ENCODE measurements at regions not wholly inside any gene's neighbourhood (a gene's known extent, or its start where the extent isn't known, plus 50 kb on each side); places are given as distances from the start of the nearest gene placed in this dataset.

DNA sequence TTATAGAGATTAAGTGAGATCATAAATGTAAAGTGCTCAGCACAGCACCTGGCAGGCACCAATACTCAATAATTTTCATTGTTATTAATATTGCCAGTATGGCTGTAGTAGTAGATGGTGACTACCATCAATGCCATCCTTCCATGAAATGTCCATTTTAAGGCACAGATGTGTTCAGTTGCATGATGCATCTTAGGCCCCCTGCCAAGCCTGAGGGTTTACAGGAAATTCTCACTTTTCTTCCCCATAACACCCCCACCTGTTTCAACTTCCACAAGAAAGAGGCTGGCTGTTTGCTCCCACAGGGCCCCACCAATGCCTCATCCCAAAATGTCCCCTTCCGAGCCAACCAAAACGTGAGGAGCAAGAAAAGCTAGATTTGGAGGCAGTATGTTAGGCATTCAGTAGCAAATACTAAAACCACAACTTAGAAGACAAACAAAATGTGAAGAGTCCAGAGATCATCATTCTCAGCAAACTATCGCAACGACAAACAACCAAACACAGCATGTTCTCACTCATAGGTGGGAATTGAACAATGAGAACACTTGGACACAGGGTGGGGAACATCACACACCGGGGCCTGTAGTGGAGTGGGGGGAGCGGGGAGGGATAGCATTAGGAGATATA, 110.6 kb upstream of the NHSL1 start:
- no peak overlapping the region for H3K27ac ChIP-seq (ENCODE audit: low read depth in 1 of 2, low read length in 2 of 2)
- TF ChIP-seq, protein P1, sequence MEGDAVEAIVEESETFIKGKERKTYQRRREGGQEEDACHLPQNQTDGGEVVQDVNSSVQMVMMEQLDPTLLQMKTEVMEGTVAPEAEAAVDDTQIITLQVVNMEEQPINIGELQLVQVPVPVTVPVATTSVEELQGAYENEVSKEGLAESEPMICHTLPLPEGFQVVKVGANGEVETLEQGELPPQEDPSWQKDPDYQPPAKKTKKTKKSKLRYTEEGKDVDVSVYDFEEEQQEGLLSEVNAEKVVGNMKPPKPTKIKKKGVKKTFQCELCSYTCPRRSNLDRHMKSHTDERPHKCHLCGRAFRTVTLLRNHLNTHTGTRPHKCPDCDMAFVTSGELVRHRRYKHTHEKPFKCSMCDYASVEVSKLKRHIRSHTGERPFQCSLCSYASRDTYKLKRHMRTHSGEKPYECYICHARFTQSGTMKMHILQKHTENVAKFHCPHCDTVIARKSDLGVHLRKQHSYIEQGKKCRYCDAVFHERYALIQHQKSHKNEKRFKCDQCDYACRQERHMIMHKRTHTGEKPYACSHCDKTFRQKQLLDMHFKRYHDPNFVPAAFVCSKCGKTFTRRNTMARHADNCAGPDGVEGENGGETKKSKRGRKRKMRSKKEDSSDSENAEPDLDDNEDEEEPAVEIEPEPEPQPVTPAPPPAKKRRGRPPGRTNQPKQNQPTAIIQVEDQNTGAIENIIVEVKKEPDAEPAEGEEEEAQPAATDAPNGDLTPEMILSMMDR (IDR thresholded peaks at IDR 0.05) = no peak
- no peaks in the 10 kb centered on the region for H3K27me3 ChIP-seq (ENCODE audit: control insufficient read depth in 1 of 2, insufficient read depth in 2 of 2, low read length in 2 of 2)
- Mint-ChIP-seq H3K4me1 (ENCODE audit: low read depth) (no peaks in the 10 kb centered on the region), H3K4me3 (no peak overlapping the region), H3K27me3 (peaks cover 20% of the 10 kb centered on the region), H3K36me3 (ENCODE audit: low read depth) (no peaks in the 10 kb centered on the region), H3K9me3 (no peaks in the 10 kb centered on the region), H3K27ac (no peak overlapping the region)
- H3K9me3 ChIP-seq (ENCODE audit: control insufficient read depth in 1 of 2, insufficient read depth in 1 of 2, low read length in 2 of 2) = no peaks in the 10 kb centered on the region
- no peaks in the 10 kb centered on the region for H3K36me3 ChIP-seq (ENCODE audit: insufficient read depth, low read length)
- CTCF ChIA-PET = no interaction called here
- no peak for DNase-seq
- ATAC-seq (ENCODE audit: poor library complexity) = no peak
- no peak overlapping the region for H3K4me3 ChIP-seq (ENCODE audit: low read length)
- intact Hi-C loops (cut with DNase I, micrococcal nuclease) = no loop called here
- H3K4me1 ChIP-seq (ENCODE audit: insufficient read depth, low read length) = no peaks in the 10 kb centered on the region
- POLR2A ChIA-PET = no interaction called here

- H3K9me3 ChIP-seq (ENCODE audit: control insufficient read depth in 1 of 2, insufficient read depth in 1 of 2, low read length in 2 of 2) = no peaks in the 10 kb centered on the region
- no peak for DNase-seq
- no peaks in the 10 kb centered on the region for H3K4me1 ChIP-seq (ENCODE audit: insufficient read depth, low read length)
- H3K27ac ChIP-seq (ENCODE audit: low read depth in 1 of 2, low read length in 2 of 2) = no peak overlapping the region
- TF ChIP-seq, protein P1 (IDR thresholded peaks at IDR 0.05) = no peak
- no peak for ATAC-seq (ENCODE audit: poor library complexity)
- H3K27me3 ChIP-seq (ENCODE audit: control insufficient read depth in 1 of 2, insufficient read depth in 2 of 2, low read length in 2 of 2) = no peaks in the 10 kb centered on the region
- Mint-ChIP-seq H3K36me3 (ENCODE audit: low read depth) (no peaks in the 10 kb centered on the region), H3K27me3 (peaks cover 12% of the 10 kb centered on the region), H3K4me1 (ENCODE audit: low read depth) (no peaks in the 10 kb centered on the region), H3K9me3 (no peaks in the 10 kb centered on the region), H3K4me3 (no peak overlapping the region), H3K27ac (no peak overlapping the region)
- H3K4me3 ChIP-seq (ENCODE audit: low read length) = no peak overlapping the region
- ChIA-PET CTCF (no interaction called here), POLR2A (no interaction called here)
- H3K36me3 ChIP-seq (ENCODE audit: insufficient read depth, low read length) = no peaks in the 10 kb centered on the region
- intact Hi-C loops (cut with DNase I, micrococcal nuclease) = no loop called here
These were observed 111.5 kb upstream of the NHSL1 start for GRCh38 chr6:138610816-138611215.

DNA sequence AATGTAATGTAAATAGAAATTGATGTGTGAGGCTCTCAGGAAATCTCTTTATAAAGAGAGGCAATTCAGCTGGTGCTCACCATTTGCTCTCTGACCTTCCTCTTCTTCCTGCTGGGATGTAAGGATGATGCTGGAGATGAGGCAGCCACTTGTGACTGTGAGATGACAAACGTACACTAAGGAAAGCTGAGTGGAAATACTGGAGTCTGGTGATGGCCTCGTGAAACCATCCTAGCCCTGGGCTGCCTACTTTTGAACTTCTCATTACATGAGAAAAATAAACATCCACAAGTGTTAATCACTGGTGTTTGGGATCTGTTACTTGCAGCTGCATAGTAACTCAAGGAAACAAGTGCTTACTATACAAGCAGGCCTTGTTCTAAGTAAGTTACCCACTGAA, 114.9 kb upstream of the NHSL1 start:
- no peak overlapping the region for H3K4me3 Mint-ChIP-seq
- ChIA-PET CTCF (no interaction called here), POLR2A (no interaction called here)
- H3K9me3 ChIP-seq (ENCODE audit: control insufficient read depth in 1 of 2, insufficient read depth in 1 of 2, low read length in 2 of 2) = no peaks in the 10 kb centered on the region
- H3K27ac ChIP-seq (ENCODE audit: low read depth in 1 of 2, low read length in 2 of 2) = no peak overlapping the region
- TF ChIP-seq, protein P1 (IDR thresholded peaks at IDR 0.05) = no peak
- H3K36me3 Mint-ChIP-seq (ENCODE audit: low read depth) = no peaks in the 10 kb centered on the region
- intact Hi-C loops (cut with DNase I, micrococcal nuclease) = no loop called here
- no peak overlapping the region for H3K4me3 ChIP-seq (ENCODE audit: low read length)
- H3K4me1 ChIP-seq (ENCODE audit: insufficient read depth, low read length) = no peaks in the 10 kb centered on the region
- DNase-seq = no peak
- no peak overlapping the region for H3K27ac Mint-ChIP-seq
- no peaks in the 10 kb centered on the region for H3K27me3 ChIP-seq (ENCODE audit: control insufficient read depth in 1 of 2, insufficient read depth in 2 of 2, low read length in 2 of 2)
- no peaks in the 10 kb centered on the region for H3K9me3 Mint-ChIP-seq
- no peaks in the 10 kb centered on the region for H3K4me1 Mint-ChIP-seq (ENCODE audit: low read depth)
- no peaks in the 10 kb centered on the region for H3K27me3 Mint-ChIP-seq
- ATAC-seq (ENCODE audit: poor library complexity) = no peak
- no peaks in the 10 kb centered on the region for H3K36me3 ChIP-seq (ENCODE audit: insufficient read depth, low read length)

Measured in CD4-positive, alpha-beta T cell (primary cell).